ENCODE measurements at regions not wholly inside any gene's neighbourhood (a gene's known extent, or its start where the extent isn't known, plus 50 kb on each side); places are given as distances from the start of the nearest gene placed in this dataset.

DNA sequence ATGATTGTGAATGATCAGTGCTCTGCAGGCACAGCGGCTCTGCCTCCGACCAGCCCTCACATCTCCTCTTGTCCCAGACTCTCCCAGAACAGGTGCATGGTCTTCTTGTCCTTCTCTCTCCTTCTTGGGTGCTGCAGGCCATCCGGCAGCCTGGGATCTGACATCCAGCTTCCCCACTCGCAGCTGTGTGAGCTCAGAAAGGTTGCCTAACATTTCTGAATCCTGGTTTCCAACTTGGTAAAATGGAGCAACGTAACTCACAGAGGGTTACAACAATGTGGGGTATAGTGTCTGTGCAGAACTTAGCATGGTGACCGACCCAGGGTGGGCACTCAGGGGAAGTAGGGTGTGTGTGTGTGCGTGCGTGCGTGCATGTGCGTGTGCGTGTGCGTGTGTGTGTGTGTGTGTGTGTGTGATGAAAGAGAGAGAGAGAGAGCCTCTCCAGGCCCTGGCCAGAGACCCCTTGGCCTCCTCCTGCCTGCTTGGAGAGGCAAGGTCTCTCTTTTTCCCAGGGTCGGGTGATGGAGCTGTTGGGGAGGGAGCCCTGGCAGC lies 110.1 kb downstream of the SNX5 start:
- no peak for DNase-seq (ENCODE audit: low spot score)

GRCh38 chr20:17857639-17858449 lies 110.8 kb downstream of the SNX5 start:
- DNase-seq (ENCODE audit: low spot score), result no peak

- no peak for DNase-seq (ENCODE audit: low spot score)
Measured at GRCh38 chr20:17856837-17857605, 111.6 kb downstream of the SNX5 start.

DNA sequence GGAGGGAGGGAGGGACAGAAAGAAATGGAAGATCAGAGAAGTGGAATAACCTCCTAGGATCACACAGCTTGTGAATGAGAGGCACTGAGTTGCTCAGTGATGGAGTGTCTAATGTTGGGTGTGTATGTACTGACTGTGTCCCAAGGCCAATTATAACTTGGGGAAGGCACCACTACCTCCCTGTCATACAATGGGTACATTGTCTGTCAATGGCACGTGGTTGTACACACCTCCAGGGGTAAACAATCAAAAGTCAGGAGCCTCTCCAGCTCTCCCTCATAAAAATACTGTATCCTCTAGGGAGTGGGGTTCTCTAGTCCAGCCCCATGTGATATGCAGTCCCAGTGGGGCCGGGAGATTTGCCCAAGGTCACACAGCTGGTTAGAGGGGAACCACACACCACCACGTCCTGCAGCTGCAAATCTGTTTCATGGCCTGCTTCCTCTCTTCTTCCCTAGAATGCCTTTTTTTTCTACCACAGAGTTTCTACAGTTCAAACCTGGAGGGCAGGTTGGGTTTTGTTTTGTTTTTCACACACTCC lies 112.5 kb downstream of the SNX5 start:
- DNase-seq (ENCODE audit: low spot score), result no peak

DNA sequence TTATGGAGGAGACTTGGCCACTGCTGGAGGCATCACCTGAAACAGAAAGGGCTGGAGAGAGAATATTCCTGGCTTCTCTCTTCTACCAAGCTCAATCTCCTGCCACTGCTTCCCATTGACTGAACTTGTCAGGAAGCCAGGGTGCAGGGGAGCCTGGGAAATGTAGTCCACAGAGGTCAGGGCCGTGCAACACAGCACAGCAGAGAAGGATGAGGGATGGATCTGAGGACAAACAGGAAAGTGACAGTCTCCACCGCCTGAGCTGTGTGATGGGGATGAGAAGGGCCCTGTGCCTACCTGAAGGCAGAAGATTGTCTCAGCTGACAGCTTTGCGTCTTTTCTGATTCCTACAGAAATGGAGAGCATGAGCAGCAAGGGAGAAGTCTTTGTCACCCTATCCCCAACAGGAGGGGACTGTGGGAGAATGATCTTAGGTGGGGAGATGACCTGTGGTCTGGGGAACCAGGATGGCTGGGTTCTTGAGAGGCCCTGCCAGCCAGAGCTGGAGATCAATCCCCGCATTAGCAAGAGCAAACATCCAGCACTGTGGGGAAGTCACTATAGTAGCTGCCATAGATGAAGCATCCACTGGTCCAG lies 114.2 kb downstream of the SNX5 start:
- no peak for DNase-seq (ENCODE audit: low spot score)

DNA sequence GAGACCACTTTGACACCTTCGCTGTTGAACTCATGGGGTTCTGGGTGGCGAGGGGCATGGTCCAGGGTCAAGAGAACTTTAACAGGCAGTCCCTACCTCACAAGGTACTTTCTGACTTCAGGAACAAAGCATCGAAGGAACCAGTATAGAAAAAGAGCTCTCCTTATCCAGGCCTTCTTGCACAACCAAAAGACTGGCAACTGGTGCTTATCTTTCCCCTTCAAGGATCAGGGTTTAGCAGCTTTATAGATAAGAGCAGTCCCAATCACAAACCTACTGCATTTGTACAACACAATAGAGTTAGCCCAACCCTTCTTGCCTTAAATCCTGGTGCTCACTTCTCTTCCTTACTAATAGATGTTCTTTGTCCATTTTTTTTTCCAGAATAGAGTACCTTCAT lies 116.3 kb downstream of the SNX5 start:
- no peak for DNase-seq (ENCODE audit: low spot score)

GRCh38 chr20:17850684-17851026 lies 117.9 kb downstream of the SNX5 start:
- DNase-seq (ENCODE audit: low spot score), result no peak

DNA sequence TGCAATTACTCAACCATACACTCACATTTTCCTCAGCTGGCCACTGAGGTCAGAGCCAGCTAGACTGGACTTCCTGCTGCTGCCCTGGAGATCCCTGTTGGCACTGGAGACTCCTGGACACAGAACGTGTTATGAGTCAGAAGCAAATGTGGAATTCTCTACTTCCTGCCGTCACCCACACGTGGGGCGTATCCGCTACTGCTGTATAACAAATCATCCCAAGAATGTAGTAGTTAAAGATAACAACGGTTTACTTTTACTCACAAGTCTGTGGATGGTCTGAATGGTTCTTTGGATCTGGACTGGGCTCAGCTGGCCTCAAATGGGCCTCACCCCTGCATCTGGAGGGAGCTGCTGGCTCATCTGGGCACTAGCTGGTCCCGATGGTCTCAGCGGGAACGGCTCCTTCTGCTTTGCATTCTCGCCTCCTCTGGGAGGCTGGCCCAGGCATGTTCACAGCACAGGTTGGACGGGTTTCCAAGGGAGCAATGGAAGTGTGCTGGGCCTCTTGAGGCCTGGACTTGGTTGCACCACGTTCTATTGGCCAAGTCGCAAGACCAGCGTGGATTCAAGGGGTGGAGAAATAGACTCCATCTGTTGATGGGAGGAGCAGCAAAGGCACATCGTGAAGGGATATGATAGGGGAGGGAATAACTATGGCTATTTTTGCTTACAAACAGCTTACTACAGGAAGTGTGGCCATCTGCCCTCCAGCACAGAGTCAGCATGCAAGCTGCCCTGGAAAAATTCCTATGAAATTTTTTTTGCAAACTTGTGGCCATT lies 118.5 kb downstream of the SNX5 start:
- no peak for DNase-seq (ENCODE audit: low spot score)

- no peak for DNase-seq (ENCODE audit: low spot score)
Measured at GRCh38 chr20:17849138-17849900, 119.3 kb downstream of the SNX5 start.

DNA sequence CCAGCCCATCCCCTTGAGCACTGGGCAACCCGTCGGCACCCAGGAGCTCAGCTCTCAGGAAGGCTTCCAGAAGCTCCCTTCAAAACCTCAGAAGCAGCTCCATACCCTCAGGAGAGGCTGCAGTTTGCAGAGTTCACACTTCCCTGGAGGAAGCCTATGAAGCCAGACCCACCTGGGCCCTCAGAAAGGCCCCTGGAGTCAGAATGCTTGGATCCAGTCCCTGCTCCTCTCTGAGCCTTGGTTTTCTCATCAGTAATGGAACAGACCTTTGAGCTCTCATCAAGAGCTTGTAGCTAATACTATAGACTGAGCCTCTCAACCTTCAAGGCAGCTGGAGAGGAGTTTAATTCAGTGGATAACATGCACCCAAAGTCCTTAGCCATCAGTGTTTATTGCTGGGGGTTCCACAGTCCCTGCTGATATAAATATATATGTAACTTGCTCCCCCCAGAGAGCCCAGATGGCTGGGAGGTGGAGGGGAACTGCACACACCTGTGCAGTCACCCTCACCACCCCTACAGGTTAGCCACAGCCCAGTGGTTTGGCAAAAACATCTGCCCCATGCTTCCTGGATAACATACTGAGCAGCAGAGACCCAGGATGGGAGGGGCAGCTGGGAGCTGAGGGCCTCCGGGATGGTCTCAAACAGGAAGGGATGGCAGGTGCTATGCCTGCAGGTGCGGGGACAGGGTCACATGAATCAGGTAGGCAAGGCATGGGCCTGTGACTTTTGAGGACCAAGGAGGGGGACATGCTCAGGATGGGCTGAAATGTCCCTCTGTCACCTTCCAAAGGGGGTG lies 120.1 kb downstream of the SNX5 start:
- DNase-seq (ENCODE audit: low spot score), result no peak

DNA sequence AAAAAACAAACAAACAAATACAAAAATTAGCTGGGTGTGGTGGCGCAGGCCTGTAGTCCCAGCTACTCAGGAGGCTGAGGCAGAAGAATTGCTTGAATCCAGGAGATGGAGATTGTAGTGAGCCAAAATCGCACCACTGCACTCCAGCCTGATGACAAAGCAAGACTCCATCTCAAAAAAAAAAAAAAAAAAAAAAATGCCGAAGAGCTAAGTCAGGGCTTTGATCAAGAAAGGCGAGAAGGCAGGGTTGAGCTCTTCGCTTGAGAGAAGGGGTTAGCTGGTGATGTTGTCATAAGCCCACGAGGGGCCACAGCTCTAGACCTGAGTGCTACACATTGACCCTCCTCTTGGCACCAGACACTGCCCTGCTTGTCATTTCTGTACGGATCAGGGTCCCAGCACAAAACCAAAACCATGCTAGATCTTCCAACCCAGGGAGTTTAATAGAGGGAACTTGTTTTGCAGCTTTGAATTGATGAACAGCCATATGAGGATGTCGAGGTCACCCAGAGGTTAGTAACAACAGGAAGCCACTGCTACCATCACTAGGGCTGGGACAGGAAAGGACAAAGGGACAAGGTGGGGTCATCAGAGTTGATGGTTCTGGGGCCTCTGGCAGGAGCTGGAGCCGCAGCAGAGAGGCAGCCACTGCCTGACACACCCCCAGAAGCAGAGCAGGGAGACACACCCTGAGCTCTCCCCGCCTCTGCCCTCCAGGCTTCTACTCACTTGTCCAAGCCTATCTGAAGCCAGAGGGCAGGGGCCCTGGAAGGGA lies 122.7 kb downstream of the SNX5 start:
- no peak for DNase-seq (ENCODE audit: low spot score)

DNA sequence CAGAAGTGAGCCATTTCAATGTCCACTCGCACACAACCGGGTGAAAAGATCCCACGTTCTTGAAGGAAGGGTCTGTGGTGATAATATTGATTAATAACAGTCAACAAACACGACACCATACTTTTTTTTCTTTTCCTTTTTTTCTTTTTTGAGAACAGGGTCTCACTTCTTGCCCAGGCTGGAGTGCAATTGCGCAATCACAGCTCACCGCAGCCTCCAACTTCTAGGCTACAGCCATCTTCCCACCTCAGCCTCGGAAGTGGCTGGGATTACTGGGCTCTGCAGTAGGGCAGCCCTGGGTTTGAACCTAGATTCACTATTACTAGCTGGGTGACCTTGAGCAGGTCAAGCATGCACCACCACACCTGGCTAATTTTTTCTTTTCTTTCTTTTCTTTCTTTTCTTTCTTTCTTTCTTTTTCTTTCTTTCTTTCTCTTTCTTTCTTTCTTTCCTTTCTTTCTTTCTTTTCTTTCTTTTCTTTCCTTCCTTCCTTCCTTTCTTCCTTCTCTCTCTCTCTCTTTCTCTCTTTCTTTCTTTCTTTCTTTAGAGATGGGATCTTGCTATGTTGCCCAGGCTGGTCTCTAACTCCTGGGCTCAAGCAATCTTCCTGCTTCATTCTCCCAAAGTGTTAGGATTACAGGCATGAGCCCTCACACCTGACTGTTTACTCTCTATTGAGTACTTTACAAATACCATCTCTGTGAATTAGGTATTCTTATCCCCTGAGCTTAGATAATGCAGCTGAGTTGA lies 123.9 kb downstream of the SNX5 start:
- no peak for DNase-seq (ENCODE audit: low spot score)

DNA sequence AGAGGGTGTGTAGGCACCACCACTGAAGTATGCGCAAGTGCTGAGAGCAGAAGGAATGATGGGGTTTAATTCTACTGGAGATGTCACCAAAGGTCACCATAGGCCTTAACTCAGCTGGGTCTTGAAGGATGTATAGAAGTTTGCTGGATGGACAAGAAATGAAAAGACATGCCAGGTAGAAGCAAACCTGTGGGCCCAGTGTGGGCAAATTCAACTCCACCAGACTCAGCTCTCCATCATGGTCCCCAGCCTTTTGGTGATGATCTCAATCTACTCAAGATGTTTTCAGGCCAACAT lies 124.5 kb downstream of the SNX5 start:
- no peak for DNase-seq (ENCODE audit: low spot score)

DNA sequence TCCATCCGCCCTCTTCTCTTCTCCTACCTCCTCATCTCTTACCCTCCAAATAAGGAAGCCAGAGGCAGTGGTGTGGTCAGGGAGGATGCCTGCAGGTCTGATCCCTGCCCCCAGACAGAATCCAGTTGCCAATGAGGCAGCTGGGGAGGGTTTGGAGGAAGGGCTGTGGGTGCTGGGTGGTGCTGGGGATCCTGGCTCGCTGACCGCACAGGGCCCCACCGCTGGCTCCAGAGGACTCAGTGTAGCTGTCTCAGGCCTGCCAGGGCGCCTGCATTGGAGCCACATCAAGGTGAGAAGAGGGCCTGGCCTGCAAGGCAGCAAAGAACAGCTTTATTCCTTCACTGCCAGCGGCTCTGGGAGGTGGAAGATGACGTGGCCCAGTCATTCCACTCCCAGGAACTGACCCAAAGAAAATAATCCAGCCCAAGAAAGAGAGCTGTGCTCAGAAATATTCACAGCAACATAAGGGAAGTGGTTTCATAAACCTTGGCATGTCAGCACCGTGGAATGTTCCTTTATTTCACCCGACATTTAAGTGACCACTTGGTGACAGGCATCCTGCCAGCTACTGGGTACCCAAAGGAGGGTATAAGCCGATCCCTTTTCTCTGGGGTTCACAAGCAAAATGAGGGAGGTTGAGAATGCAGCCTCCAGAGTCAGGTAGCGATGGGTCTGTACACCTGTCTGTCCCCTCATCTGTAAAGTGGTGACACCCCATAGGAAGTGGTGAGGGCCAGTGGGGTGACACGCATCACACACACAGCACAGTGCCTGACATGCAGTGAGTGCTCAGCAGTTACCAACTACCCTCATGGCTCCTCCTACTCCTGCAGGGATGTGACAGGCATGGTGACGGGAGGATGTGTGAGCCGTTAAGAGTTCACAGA lies 125.1 kb downstream of the SNX5 start:
- no peak for DNase-seq (ENCODE audit: low spot score)

DNA sequence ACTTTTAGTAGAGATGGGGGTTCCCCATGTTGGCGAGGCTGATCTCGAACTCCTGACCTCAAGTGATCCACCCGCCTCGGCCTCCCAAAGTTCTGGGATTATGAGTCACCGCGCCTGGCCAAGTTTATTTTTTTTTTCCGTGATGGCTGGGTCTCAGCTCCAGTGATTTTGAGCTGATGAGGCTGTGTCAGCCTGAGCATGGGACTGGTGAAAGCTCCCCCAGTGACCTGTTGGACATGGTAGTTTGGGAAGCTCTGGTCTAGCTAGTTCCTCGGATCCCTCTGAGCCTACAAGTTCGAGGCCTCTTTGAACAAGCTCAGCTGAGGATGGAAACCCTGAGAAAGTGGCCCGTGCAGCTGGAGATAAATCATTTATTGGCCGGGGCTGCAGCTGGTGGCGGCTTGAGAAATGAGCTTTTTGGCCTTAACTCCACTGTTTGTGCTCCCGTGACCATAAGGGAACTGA lies 126.8 kb downstream of the SNX5 start:
- DNase-seq (ENCODE audit: low spot score), result no peak

DNA sequence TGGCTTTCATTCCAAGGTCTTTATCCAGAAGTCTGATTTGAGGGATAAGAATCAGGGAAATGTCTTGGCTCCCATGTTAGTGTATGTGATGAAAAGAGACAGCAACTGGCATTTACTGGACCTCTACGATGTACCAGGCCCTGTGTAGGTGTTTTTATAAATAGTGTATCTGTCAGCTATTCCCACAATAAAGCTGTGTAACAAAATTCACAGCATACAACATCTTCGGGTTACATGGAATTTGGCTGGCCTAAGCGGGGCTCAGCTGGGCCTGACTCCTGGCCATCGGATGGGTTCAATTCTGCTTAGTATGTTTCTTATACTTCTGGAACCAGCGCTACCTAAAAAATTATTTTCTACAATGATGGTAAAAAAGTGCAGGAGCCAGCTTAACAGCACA lies 128.2 kb downstream of the SNX5 start:
- DNase-seq (ENCODE audit: low spot score), result no peak

DNA sequence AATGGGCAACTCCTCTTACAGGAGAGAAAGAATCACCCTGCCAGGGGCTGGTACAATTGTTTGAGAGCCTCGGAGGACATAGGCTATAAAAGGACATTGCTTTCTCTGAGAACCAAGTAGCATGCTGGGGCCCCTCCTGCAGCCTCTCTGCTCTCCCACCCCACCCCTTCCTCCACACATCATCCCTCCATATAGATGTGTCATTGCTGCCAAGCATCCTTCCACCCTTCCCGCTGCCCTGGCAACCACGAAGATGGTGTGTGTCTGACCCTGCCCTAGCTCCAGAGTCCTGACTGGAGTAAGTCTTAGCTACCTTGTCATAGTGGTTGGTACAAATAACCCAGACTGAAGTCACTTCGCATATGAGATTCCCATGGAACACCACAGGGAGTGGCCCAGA lies 129.7 kb downstream of the SNX5 start:
- DNase-seq (ENCODE audit: low spot score), result no peak

Data from mesenteric fat pad (tissue), 1 donor.